Suprapubic skin (tissue), 4 donors: ENCODE measurements at regions not wholly inside any gene's neighbourhood (a gene's known extent, or its start where the extent isn't known, plus 50 kb on each side); places are given as distances from the start of the nearest gene placed in this dataset.

Experiments
- POLR2A ChIP-seq, 2 donors: fragments of 450-650 bp; IDR thresholded peaks; one replicate each; pipeline ENCODE4 v1.6.1; 2017; ENCODE audit warnings: antibody characterized with exemption in 2 of 2, mild to moderate bottlenecking in 2 of 2, moderate library complexity in 2 of 2
- POLR2AphosphoS5 ChIP-seq, 3 donors: sonication (generic); formaldehyde crosslinking; IDR thresholded peaks; one replicate each; pipeline ENCODE4 v1.6.1; 2017; ENCODE audit warnings: antibody characterized with exemption in 3 of 3
- TF ChIP-seq, protein P1 (sequence below), 2 donors: fragments of 200-600 bp in 1 of 2; fragments of 450-650 bp in 1 of 2; sonication (generic) in 1 of 2; IDR thresholded peaks; one replicate each; pipeline ENCODE4 v1.5.1; 2016 to 2019; ENCODE audit warnings: antibody characterized with exemption in 2 of 2, mild to moderate bottlenecking in 1 of 2, moderate library complexity in 1 of 2

DNA sequence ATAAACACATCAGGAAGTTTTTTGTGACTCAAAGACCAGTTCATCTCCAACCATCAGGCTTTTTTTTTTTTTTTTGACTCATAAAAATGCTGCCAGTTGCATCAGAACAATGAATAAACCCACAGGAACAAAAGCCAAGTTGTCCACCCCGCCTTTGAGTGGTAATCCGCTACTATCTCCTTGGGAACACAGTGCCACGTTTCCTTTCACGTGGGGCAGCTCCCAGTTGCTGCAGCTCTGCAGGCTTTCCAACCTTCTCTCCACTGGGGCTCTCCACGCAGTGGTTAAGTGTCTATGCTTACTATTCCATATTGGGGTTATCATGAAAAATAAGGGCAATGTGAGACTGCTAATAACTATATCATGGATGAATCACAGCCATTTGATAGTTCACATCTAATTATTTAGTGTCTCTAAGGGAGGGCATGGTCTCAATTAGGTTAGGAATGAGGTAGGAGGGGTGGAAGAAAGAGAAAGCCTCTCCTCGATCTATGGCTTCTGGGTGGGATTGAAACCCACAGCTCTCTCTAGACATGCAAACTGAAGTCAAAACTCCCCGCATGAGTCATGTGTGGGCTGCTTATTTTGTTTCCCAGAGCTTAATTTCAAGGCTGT, 55.8 kb upstream of the ACTBL2 start:
- TF ChIP-seq, protein P1, sequence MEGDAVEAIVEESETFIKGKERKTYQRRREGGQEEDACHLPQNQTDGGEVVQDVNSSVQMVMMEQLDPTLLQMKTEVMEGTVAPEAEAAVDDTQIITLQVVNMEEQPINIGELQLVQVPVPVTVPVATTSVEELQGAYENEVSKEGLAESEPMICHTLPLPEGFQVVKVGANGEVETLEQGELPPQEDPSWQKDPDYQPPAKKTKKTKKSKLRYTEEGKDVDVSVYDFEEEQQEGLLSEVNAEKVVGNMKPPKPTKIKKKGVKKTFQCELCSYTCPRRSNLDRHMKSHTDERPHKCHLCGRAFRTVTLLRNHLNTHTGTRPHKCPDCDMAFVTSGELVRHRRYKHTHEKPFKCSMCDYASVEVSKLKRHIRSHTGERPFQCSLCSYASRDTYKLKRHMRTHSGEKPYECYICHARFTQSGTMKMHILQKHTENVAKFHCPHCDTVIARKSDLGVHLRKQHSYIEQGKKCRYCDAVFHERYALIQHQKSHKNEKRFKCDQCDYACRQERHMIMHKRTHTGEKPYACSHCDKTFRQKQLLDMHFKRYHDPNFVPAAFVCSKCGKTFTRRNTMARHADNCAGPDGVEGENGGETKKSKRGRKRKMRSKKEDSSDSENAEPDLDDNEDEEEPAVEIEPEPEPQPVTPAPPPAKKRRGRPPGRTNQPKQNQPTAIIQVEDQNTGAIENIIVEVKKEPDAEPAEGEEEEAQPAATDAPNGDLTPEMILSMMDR (IDR thresholded peaks at IDR 0.05) = no peak
- TF ChIP-seq POLR2A (IDR thresholded peaks at IDR 0.05) (no peak), POLR2AphosphoS5 (IDR thresholded peaks at IDR 0.05) (no peak)
